DMS79 treated with DMSO at 0.1 percent for 48 hours (cell line): ENCODE measurements at regions not wholly inside any gene's neighbourhood (a gene's known extent, or its start where the extent isn't known, plus 50 kb on each side); places are given as distances from the start of the nearest gene placed in this dataset.
"Not testable (repeated sequence)": the region's sequence is repeated elsewhere in the genome, so short reads cannot be mapped to it uniquely, and the experiment has no call there.

Source experiments
- DNase-seq: peaks from one replicate; lab custom pipeline; 2025; lab: John Stamatoyannopoulos, UW

GRCh38 chr7:83738291-83738835, 89.4 kb upstream of the SEMA3E start:
- no peak for DNase-seq

GRCh38 chr7:83732305-83732704, 83.4 kb upstream of the SEMA3E start:
- DNase-seq, result peak; percentile 72

- DNase-seq, result no peak
These were observed 82.2 kb upstream of the SEMA3E start for GRCh38 chr7:83731154-83731553.

GRCh38 chr7:83716923-83717322, 68.0 kb upstream of the SEMA3E start:
- not testable (repeated sequence) for DNase-seq

- no peak for DNase-seq
These were observed 59.6 kb upstream of the SEMA3E start for GRCh38 chr7:83708531-83708930.

GRCh38 chr7:83704564-83704963, 55.6 kb upstream of the SEMA3E start:
- no peak for DNase-seq

- no peak for DNase-seq
These were observed 53.5 kb upstream of the SEMA3E start for GRCh38 chr7:83702446-83702845.

- DNase-seq, result no peak
These were observed 52.8 kb upstream of the SEMA3E start for GRCh38 chr7:83701736-83702135.
